GM06990 (cell line): ENCODE measurements at regions not wholly inside any gene's neighbourhood (a gene's known extent, or its start where the extent isn't known, plus 50 kb on each side); places are given as distances from the start of the nearest gene placed in this dataset.

Source experiments
- DNase-seq: peaks from one replicate; pipeline ENCODE4 v3.0.0-alpha.2; 2011; ENCODE audit not compliant: insufficient read length; ENCODE audit errors: extremely low read depth
- H3K27me3 ChIP-seq: replicated peaks from 2 replicates; pipeline ENCODE4 v1.6.0; 2011; ENCODE audit warnings: low read length; ENCODE audit not compliant: control insufficient read depth, insufficient read depth
- H3K36me3 ChIP-seq: 2 replicates; pipeline ENCODE4 v1.5.1; 2011; ENCODE audit warnings: low read length; ENCODE audit not compliant: control insufficient read depth, insufficient read depth
- H3K4me3 ChIP-seq: replicated peaks from 2 replicates; pipeline ENCODE4 v1.5.1; 2011; ENCODE audit warnings: low read depth, mild to moderate bottlenecking, control low read depth, low read length
- TF ChIP-seq, protein P1 (sequence below): IDR thresholded peaks from 2 replicates; pipeline ENCODE4 v1.5.1; 2011; ENCODE audit warnings: low read length, control low read depth, mild to moderate bottlenecking, inconsistent platforms; ENCODE audit not compliant: insufficient read depth, poor library complexity, severe bottlenecking

DNA sequence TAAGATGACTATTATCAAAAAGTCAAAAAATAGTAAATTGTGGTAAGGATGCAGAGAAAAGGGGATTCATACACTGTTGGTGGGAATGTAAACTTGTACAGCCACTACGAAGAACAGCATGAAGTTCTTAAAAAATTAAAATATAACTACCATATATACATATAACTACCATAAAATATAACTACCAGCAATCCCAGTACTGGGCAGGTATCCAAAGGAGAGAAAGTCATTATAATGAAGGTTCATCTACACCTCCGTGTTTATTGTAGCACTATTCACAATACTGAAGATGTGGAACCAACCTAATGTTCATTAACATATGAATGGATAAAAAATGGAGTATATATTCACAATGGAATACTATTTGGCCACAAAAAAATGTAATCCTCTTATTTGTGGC lies 360.9 kb upstream of the CT83 start:
- DNase-seq = no peak
- Histone ChIP-seq H3K27me3 (no peaks in the 10 kb centered on the region), H3K36me3 (no peaks in the 10 kb centered on the region), H3K4me3 (no peak overlapping the region)
- TF ChIP-seq, protein P1, sequence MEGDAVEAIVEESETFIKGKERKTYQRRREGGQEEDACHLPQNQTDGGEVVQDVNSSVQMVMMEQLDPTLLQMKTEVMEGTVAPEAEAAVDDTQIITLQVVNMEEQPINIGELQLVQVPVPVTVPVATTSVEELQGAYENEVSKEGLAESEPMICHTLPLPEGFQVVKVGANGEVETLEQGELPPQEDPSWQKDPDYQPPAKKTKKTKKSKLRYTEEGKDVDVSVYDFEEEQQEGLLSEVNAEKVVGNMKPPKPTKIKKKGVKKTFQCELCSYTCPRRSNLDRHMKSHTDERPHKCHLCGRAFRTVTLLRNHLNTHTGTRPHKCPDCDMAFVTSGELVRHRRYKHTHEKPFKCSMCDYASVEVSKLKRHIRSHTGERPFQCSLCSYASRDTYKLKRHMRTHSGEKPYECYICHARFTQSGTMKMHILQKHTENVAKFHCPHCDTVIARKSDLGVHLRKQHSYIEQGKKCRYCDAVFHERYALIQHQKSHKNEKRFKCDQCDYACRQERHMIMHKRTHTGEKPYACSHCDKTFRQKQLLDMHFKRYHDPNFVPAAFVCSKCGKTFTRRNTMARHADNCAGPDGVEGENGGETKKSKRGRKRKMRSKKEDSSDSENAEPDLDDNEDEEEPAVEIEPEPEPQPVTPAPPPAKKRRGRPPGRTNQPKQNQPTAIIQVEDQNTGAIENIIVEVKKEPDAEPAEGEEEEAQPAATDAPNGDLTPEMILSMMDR = no peak

DNA sequence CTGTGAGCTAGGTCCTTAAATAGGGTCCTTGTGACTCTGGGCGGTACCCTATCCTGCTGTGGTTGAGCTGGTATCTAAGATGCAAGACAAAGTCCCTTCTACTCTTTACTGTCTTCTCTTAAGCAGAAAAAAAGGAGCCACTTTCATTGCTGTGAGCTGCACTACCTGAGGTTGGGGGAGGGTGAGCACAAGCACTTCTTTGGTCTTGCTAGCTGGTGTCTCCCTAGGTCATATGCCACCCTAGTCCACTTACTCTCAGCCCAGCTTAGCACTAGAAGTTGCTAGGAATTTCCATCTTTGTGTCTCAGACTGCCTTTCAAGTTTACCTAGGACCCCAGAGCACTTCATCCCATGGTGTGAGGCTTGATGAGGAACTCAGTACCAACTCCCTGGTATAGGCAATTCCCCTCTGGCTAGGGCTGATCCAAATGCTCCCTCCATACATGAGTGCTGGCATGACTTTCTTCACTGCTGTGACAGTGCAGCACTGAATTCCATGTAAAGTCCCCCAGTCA lies 343.6 kb upstream of the CT83 start:
- TF ChIP-seq, protein P1 = no peak
- Histone ChIP-seq H3K27me3 (no peaks in the 10 kb centered on the region), H3K4me3 (no peak overlapping the region), H3K36me3 (no peaks in the 10 kb centered on the region)
- DNase-seq = no peak

DNA sequence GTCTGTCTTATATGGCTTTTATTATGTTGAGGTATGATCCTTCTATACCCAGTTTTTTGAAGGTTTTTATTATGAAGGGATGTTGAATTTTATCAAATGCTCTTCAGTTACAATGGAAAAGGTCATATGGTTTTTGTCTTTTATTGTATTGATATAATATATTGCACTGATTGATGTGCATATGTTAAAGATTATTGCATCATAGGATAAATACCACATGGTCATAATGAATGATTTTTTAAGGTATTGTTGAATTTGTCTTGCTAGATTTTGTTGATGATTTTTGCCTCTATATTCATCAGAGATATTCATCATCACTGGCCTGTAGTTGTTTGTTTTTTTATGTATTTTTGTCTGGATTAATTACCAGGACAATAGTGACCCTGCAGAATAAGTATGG lies 339.2 kb upstream of the CT83 start:
- TF ChIP-seq, protein P1 = no peak
- Histone ChIP-seq H3K27me3 (no peaks in the 10 kb centered on the region), H3K36me3 (no peaks in the 10 kb centered on the region), H3K4me3 (no peak overlapping the region)
- DNase-seq = no peak

DNA sequence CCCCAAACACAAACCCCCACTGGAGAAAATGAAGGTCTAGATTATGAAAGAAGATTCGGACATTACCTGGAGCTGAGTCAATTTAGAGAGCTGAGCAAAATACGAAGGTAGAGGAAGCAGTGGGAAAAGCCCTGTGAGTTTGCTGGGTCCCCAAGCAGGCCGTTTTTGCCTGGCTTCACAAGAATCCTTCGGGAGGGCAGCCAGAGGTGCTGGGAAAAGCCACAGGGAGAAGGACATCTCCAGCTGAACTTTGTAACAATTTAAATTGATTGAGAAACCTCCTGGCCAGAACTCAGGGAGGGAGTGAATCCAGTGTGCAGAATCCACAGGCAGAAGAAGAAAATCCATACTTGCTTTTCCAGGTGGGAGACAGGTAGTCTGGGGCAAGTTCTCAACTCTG lies 319.1 kb upstream of the CT83 start:
- Histone ChIP-seq H3K27me3 (no peaks in the 10 kb centered on the region), H3K36me3 (no peaks in the 10 kb centered on the region), H3K4me3 (no peak overlapping the region)
- DNase-seq = no peak
- TF ChIP-seq, protein P1 = no peak

DNA sequence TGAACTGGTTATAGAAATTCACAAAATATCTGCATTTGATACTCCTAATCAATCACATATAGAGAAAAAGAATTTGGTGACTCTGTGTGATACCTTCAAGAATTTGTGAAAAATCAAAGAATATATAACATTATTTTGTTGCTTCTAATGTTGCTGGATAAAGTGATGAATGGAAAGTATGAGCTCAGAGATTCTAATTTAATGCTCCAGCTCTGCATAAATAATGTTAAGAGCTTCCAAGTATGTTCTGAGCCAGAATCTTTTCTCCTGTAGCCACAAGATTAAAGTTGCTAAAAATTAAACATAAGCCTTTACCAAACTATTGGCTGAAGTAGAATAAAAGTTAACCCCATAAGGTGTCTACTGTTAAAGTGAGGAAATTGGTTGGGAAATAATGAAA lies 294.7 kb upstream of the CT83 start:
- H3K4me3 ChIP-seq = no peak overlapping the region
- no peaks in the 10 kb centered on the region for H3K27me3 ChIP-seq
- TF ChIP-seq, protein P1 = no peak
- H3K36me3 ChIP-seq = no peaks in the 10 kb centered on the region
- DNase-seq = no peak

DNA sequence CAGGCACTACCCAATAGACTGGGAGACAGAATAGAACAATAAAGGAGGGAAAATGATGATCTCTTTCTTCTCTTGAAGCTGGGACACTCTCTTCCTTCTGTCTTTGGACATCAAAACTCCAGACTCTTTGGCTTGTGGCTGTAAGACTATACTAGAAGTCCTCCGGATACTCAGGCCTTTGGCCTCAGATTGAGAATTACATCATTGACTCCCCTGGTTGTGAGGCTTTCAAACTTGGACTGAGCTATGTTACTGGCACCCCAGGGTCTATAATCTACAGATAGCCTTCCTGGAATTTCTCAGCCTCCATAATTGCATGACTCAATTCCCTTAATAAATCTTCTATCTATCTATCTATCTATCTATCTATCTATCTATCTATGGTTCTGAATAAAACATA lies 294.2 kb upstream of the CT83 start:
- TF ChIP-seq, protein P1 = no peak
- no peaks in the 10 kb centered on the region for H3K36me3 ChIP-seq
- no peak for DNase-seq
- no peak overlapping the region for H3K4me3 ChIP-seq
- no peaks in the 10 kb centered on the region for H3K27me3 ChIP-seq
